ENCODE measurements at regions not wholly inside any gene's neighbourhood (a gene's known extent, or its start where the extent isn't known, plus 50 kb on each side); places are given as distances from the start of the nearest gene placed in this dataset.

- DNase-seq: no peak
- Histone ChIP-seq H3K27ac (no peak overlapping the region), H3K4me3 (no peak overlapping the region), H3K9me3 (no peaks in the 10 kb centered on the region), H3K36me3 (no peaks in the 10 kb centered on the region), H3K27me3 (no peaks in the 10 kb centered on the region), H3K4me1 (ENCODE audit: insufficient read depth) (no peaks in the 10 kb centered on the region)
- intact Hi-C loops (cut with DNase I): no loop called here
- TF ChIP-seq POLR2A (IDR thresholded peaks at IDR 0.05): no peak
- no peak for TF ChIP-seq EP300 (IDR thresholded peaks at IDR 0.05)
- no peak for TF ChIP-seq CTCF (IDR thresholded peaks at IDR 0.05)
- 49 to 69% (median 50%) methylated on average over 3 of the region's 3 CpGs for WGBS, 3 donors
Observed at GRCh38 chr4:19194672-19195071, 1057.0 kb upstream of the SLIT2 start.

DNA sequence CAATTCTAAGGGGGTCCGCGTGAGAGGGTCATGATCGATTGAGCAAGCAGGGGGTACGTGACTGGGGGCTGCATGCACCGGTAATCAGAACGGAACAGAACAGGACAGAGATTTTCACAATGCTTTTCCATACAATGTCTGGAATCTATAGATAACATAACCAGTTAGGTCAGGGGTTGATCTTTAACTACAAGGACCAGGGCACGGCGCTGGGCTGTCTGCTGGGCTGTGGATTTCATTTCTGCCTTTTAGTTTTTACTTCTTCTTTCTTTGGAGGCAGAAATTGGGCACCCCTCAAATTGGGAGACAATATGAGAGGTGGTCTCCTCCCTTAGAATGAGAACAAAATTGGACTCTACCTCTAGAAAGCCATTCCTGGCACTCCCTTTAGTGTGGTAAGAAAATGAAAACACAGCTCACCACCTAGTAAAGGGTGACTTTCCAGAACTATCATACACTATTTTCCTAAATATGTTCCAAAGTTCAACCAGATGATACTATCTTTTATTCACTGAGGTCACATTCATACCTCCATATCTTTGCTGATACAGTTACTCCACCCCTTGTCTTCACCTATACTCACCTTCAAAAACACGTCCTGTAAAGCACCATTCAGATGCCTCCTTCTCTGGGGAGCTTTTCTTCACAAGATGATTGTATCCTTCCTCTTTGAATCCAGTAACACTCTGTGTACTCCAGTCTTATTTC is 1058.3 kb upstream of the SLIT2 start:
- WGBS, 3 donors: 93 to 95% (median 94%) methylated on average over 9 of the region's 9 CpGs
- H3K4me3 ChIP-seq: no peak overlapping the region
- no peaks in the 10 kb centered on the region for H3K36me3 ChIP-seq

GRCh38 chr4:19191979-19192650 is 1059.6 kb upstream of the SLIT2 start:
- no peaks in the 10 kb centered on the region for H3K36me3 ChIP-seq
- peaks cover 2% of the 10 kb centered on the region for H3K4me1 ChIP-seq (ENCODE audit: insufficient read depth)
- no peak for TF ChIP-seq CTCF (IDR thresholded peaks at IDR 0.05)
- TF ChIP-seq EP300 (IDR thresholded peaks at IDR 0.05): no peak
- no peak for TF ChIP-seq POLR2A (IDR thresholded peaks at IDR 0.05)
- WGBS, 3 donors: 44 to 96% (median 48%) methylated on average over 1 of the region's 1 CpG
- DNase-seq: no peak
- no peaks in the 10 kb centered on the region for H3K27me3 ChIP-seq
- H3K4me3 ChIP-seq: no peak overlapping the region
- no peaks in the 10 kb centered on the region for H3K9me3 ChIP-seq
- no peak overlapping the region for H3K27ac ChIP-seq
- intact Hi-C loops (cut with DNase I): no loop called here

More for the DNA sequence above, 1058.3 kb upstream of the SLIT2 start:
- intact Hi-C loops (cut with DNase I): no loop called here
- no peaks in the 10 kb centered on the region for H3K27me3 ChIP-seq
- TF ChIP-seq EP300 (IDR thresholded peaks at IDR 0.05): no peak
- no peak for TF ChIP-seq CTCF (IDR thresholded peaks at IDR 0.05)
- TF ChIP-seq POLR2A (IDR thresholded peaks at IDR 0.05): no peak
- no peak overlapping the region for H3K27ac ChIP-seq
- no peak for DNase-seq
- H3K9me3 ChIP-seq: no peaks in the 10 kb centered on the region
- no peaks in the 10 kb centered on the region for H3K4me1 ChIP-seq (ENCODE audit: insufficient read depth)

DNA sequence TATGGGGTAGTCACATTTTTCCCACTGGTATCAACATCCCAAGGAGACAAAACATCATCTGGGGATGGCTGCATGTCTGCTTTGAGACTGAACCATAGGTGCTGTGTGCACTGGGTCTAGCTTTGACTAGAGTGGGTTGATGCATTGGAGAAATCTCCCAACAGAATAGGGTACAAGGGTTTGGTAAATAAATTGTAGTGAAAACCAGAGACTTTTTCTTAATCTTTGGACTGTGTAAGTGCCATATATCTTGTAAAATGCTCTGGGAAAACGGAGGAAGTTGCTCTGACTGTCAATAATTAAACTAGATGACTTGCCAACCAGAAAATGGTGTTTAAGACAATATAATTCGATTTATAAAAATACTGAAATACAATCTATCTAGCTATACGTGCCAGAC is 1064.0 kb upstream of the SLIT2 start:
- Histone ChIP-seq H3K9me3 (no peaks in the 10 kb centered on the region), H3K4me1 (ENCODE audit: insufficient read depth) (peaks cover 2% of the 10 kb centered on the region), H3K4me3 (no peak overlapping the region), H3K27ac (no peak overlapping the region), H3K36me3 (no peaks in the 10 kb centered on the region), H3K27me3 (no peaks in the 10 kb centered on the region)
- TF ChIP-seq CTCF (IDR thresholded peaks at IDR 0.05) (no peak), POLR2A (IDR thresholded peaks at IDR 0.05) (no peak), EP300 (IDR thresholded peaks at IDR 0.05) (no peak)
- WGBS, 3 donors: 49 to 58% (median 55%) methylated on average over 3 of the region's 3 CpGs
- DNase-seq: no peak
- intact Hi-C loops (cut with DNase I): no loop called here
